GM12864 (cell line): ENCODE measurements at regions not wholly inside any gene's neighbourhood (a gene's known extent, or its start where the extent isn't known, plus 50 kb on each side); places are given as distances from the start of the nearest gene placed in this dataset.
"Not testable (repeated sequence)": the region's sequence is repeated elsewhere in the genome, so short reads cannot be mapped to it uniquely, and the experiment has no call there.

Source experiments
- DNase-seq: peaks from one replicate; pipeline ENCODE4 v3.0.0-alpha.2; 2011; ENCODE audit warnings: low read depth
- H3K4me3 ChIP-seq: 2 replicates; pipeline ENCODE4 v1.5.1; 2011; ENCODE audit warnings: mild to moderate bottlenecking, low read depth, low read length, control low read depth
- CTCF ChIP-seq: IDR thresholded peaks from 2 replicates; pipeline ENCODE4 v1.5.1; 2011; ENCODE audit warnings: low read depth, mild to moderate bottlenecking, moderate library complexity, low read length, control low read depth, inconsistent platforms; ENCODE audit errors: missing control alignments

DNA sequence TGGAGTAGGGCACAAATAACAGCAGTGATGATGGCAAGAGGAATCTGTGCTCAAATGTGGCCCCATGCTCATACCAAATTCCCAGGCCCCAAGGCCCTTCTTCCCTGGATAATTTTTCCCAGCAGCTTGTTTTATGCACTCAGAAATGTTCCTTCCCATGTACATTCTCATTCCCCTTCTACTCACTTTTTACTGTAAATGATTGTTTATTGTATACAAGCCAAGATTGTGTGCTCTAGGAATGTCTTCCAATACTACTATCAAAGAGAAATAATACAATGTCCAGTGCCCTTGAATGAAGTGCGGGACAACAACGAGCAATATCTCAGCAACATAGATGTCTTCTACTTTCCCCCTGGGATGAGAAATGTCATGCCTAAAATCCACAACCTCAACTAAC, 201.6 kb downstream of the ICOS start:
- DNase-seq: no peak
- H3K4me3 ChIP-seq: no peak overlapping the region
- TF ChIP-seq CTCF: no peak

- no peak overlapping the region for H3K4me3 ChIP-seq
- DNase-seq: no peak
- TF ChIP-seq CTCF: no peak
Observed at GRCh38 chr2:204140246-204140645, 203.7 kb downstream of the ICOS start.

DNA sequence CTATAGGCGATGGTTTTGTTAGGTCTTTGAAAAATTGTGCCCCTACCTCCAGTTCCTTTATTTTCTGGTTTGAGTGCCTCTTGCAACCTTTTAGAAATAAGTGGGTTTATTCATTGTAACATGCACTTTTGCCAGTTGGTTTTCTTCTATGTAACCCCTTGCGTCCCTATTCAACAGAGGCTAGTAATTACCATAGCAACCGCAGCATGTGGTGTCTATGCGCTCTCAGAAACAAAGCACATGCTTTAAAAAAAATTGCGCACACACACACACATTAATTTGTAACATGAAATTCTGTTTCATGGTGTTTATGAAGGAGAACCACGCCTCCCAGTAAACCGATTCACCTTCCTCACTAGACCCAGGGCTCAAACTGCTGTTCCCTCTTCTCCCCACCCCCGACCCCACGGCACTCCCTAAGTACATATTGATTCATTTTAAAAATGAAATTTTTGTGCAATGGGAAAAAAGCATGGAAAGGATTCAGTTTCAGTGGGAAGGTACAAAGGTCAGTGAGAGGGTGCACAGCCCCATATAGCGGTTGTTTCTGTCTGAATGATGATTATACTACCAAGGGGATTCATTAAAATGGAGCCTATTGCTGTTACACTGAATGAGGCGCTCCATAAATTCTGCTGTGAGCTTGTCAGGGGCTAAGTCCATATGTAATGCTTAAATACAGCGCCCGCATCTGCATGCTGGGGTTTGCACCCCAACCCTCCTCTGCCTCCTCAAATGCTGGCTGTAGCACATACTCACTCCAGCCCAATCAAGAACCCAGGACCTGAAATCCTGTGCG, 206.9 kb downstream of the ICOS start:
- no peak for DNase-seq
- no peak overlapping the region for H3K4me3 ChIP-seq
- TF ChIP-seq CTCF: no peak

- H3K4me3 ChIP-seq: no peak overlapping the region
- no peak for DNase-seq
- TF ChIP-seq CTCF: no peak
Observed at GRCh38 chr2:204144492-204144891, 207.9 kb downstream of the ICOS start.

DNA sequence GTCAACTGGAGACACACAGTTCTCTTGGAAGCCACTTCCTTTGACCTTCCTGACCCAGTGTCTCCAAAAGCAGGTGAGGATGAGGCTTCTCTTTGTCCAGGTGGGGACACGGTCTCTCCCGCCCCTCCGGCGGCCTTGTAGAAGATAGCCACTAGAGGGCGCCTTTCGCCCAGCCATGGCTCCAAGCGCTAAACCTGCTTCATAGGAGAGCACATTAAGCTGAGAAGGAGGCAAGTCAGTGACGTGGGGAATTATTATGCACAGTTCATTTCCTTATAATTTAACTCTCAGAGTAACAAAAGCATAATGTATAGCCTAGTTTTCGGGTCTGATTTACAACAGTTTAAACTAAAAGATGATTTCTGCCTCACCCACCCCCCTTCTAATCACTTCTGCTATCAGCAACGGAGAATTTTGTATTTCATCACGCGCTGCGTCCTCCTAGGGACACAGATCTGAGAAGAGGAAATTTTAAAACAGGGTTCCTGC, 208.7 kb downstream of the ICOS start:
- no peak overlapping the region for H3K4me3 ChIP-seq
- DNase-seq: peak; percentile 12
- peak; percentile 92 for TF ChIP-seq CTCF

GRCh38 chr2:204145791-204146190, 209.2 kb downstream of the ICOS start:
- TF ChIP-seq CTCF: no peak
- H3K4me3 ChIP-seq: no peak overlapping the region
- no peak for DNase-seq

DNA sequence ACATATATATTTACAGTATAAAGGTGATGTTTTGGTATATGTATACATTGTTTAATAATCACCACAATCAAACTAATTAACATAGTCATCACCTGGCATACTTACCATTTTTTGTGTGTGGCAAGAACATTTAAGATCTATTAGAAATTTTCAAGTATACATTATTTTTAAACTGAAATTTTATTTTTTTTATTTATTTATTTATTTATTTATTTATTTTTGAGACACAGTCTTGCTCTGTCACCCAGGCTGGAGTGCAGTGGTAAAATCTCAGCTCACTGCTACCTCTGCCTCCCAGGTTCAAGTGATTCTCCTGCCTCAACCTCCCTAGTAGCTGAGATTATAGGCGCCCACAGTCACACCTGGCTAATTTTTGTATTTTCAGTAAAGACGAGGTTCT, 210.5 kb downstream of the ICOS start:
- not testable (repeated sequence) for DNase-seq, H3K4me3 ChIP-seq
